GM19328 (cell line): ENCODE measurements at regions not wholly inside any gene's neighbourhood (a gene's known extent, or its start where the extent isn't known, plus 50 kb on each side); places are given as distances from the start of the nearest gene placed in this dataset.

Experiments
- ATAC-seq: cut with Tn5 transposase; IDR thresholded peaks from one replicate; pipeline ENCODE4 v1.9.1; 2021; ENCODE audit warnings: mild to moderate bottlenecking, moderate library complexity; ENCODE audit not compliant: unreplicated experiment

DNA sequence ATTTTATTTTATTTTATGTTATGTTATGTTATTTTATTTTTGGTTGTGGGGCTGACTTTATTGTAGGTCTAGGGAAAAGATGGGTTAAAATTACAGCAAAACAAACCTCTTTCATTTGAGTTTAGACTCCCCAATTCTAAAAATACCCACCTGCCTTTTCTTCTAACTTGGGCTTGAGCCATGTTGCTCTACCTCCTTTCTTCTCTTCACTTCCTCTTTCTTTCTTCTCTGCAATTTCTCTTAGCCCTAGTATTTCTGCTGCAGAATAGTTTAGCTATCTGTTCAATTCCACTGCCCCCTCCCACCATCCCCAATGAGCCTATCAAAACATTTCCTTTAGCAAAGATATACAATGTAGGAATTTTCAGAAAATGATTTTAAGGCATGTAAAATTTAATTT is 653.3 kb downstream of the ARAP2 start:
- ATAC-seq = no peak

DNA sequence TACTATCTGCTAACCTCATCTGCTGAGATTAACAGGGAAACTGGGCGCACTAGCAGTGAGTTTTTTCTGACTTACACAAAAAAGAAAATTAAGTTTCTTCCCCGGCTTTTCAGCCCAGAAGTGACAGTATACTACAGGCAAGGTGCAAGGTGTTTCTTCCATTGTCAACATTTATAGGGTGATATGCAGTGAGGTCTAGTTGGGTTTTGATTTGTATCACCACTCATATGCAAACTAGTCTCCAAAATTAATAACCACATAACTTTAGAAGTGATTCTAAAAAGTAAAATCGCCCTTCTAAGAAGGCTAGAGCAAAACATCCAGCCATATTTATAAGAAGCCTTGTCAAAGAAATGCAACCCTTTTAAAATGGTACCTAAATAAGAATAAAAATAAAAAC is 640.1 kb downstream of the ARAP2 start:
- ATAC-seq = no peak

DNA sequence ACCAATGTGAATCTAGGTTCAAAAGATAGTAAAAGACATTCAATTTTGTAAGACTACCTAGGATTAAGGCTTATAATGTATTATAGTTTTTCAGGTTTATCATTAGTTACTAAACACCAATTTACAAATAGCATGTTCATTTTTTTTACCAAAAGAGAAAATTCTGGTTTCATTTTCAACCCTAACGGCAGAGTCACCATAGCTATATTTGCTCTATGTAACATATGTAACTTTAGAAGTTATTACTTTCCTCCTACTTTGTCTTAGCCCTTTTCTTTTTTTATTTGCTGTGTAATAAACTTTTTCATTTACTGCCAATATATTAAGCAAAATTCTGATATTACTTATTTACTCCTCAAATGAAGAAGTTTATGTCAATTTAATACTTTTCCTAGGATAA is 639.6 kb downstream of the ARAP2 start:
- ATAC-seq = no peak

DNA sequence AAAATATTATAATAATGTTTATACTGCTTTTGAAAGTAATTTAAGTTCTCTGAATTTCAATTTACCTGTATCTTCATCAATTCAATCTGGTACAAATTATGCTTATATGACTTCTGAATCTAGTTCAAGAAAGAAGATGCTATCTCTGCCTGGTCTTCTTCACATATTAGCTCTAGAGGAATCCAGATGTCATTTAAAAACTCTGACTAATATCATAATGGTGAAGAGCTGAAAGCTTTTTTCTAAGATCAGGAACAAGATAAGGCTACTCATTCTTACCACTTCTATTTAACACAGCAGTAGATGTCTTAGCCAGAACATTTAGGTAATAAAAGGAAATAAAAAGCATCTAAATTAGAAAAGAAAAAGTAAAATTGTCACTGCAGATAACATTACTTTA is 636.1 kb downstream of the ARAP2 start:
- ATAC-seq = no peak

DNA sequence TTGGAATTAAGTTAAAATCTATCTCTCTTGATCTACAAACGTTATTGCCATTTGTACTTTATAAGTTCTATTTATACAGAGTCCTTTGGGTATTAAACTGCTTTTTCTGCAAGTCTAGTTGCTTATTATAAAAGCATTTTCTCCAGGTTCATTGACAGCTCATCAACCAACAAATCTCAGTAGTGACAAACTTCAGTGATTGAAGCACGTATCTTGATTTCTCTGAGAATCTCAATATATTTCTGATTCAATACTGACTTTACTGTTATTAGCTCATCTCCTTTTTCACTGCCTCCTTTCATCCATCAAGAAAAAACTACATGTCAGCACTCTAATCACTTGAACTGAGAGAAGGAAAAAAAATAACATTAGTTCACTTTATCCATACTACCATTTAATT is 630.2 kb downstream of the ARAP2 start:
- ATAC-seq = no peak

DNA sequence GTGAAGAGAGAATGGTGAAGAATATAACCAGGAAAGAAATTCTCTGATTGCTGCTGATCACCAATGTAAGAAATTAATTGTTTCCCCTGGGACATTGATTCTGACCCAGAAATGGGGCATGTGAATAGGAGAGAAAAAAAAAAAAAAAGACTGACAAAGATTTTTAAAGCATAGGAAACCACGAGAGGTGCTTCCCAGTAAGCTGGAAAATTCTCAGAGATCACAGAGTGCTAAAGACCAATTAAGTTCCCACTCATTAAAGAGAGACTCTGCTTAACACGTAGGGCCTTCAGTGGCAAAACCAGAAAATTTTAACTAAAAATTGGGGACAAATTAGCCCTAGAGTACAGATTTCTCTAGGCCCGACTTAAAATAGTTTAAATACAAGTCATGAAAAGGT is 604.4 kb downstream of the ARAP2 start:
- ATAC-seq = no peak

DNA sequence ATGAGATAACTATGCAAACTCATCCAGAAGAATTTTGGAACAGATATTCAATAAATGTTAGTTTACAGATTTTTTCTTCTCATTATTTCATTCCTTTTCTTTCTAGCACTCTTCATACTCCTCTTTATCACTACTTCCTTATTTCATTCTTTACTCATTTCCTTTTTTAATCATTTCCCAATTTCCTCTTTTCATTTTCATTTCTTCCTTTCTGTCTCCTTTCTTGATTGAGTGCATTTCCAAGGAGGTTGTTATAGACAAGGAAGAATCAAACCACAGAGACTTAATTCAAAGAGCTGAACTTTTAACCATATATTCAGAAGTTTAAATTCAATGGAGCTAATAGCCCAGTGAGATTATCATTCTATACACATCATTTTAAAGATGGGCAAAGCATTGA is 600.7 kb downstream of the ARAP2 start:
- no peak for ATAC-seq

DNA sequence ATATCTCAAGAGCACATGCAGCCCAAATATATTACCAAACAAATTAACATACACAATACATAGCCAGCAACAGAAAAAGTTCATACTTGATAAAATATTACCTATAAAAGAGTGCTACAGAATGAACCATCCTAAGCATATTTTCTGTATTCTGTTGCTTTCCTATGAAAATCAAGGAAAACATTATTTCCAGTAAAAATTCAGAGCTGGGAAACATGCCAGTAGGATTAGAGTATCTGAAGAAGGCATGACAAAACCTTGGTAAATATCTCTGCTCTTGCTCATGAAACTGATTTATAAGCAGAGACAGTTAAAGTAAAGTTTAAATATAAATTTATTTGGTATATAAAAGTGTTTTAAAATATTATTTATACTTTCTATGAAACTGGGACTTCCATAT is 599.7 kb downstream of the ARAP2 start:
- no peak for ATAC-seq

DNA sequence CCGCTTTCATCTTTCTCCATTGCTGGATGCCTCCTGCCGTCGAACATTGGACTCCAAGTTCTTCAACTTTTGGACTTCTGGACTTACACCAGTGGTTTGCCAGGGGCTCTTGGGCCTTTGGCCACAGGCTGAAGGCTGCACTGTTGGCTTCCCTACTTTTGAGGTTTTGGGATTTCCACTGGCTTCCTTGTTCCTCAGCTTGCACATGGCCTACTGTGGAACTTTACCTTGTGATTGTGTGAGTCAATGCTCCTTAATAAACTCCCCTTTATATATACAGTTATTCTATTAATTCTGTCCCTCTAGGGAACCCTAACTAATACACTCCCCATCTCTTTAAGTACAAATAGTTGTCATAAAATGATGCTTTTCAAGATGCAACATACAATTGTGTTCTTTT is 595.3 kb downstream of the ARAP2 start:
- no peak for ATAC-seq

DNA sequence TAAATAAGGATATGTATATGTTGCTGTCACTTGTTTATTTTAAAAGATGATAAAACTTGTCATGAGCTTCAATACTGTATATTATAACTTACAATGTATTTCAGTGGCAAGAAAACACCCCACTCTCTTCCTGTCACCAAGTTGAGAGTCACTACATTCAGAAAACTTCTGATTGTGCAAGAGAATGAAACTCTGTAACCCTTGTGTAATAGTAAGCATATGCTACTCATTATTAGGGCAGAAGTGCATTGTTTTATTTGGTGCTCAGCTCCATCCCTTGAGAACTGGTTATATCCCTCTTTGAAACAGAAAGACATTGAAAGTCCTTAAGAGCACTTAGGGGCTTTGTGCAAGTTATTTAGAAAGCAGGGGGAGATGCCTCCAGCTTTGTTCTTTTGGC is 594.5 kb downstream of the ARAP2 start:
- no peak for ATAC-seq

DNA sequence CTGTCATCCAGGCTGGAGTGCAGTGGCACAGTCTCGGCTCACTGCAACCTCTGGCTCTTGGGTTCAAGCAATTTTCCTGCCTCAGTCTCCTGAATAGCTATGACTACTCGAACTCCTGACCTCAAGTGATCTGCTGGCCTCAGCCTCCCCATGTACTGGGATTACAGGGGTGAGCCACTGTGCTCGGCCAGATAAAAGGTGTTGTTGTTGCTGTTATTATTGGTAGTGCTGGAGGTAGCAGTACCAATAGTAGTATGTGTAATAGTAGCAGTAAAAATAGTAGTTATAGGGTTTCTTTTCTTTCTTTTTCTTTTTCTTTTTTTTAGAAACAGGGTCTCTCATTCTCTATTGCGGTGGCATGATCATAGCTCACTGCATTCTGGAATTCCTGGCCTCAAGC is 592.1 kb downstream of the ARAP2 start:
- ATAC-seq = no peak

DNA sequence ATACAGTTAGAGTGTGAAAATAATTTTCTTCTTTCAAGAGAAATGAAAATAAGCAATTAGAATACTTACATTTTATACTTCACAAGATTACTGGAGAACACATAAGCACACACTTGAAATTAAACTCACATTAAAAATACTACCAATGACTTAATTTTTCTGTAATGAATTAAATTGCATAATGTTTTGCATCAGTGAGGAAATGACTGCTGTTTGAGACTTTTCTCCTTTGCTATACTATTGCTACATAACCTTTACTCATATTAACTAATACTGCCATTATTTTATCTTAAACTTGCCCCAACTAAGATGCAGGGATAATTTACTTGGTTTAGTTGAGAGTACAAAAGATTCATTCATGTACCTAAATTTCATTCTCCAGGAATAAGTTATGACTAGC is 590.9 kb downstream of the ARAP2 start:
- no peak for ATAC-seq

DNA sequence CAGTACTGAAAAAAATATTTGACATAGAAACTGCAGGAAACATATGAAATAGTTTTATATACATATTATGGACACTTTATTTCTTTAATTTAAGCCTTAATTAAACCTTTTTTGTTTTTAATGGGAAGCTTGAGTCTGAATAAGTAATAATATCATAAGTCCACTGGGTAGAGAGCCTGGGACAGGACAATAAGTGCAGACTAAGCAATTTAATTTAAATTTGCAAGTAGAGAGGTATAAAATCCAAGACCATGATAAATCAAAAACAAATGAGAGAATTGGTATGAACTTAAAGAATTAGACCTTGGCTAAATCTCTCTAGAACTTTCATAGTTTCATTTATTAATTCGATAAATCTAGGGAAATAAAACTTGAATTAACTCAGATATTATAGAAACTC is 571.2 kb downstream of the ARAP2 start:
- no peak for ATAC-seq

DNA sequence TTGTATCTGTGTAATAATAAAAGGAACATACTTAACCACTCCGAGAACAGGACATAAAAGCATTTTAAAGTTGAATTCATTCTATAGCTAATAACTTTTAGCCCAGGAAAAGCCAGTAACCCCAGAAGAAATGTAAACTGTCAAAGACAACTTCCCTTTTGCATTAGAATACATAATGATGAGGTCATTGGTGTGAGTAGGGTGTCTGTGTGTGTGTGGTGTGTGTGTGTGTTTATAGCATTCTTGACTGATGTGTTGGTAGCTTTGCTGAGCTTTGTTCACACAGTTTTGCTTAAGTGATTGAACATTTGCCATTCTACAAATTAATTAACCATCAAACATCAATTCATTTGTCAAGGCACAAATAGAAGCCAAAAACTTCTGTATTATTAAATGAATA is 559.6 kb downstream of the ARAP2 start:
- no peak for ATAC-seq

DNA sequence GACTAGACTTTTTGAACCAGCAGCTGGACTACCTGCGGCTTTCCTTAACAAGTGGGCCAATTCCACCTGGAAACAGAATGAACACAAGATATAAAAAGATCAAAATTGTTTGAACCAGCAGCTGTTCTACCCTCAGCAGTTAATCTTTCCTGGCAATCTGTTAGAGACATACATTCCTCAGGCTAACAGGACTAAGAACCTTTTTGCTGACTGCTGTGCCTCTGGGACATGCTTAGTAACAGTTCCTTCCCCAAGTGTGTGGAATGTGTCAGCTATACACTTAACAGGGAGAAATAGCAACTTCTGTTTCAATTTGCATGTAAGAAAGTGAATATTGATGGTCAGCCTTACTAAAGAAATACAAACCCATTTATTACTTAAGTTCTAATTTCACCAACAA is 554.4 kb downstream of the ARAP2 start:
- ATAC-seq = no peak

DNA sequence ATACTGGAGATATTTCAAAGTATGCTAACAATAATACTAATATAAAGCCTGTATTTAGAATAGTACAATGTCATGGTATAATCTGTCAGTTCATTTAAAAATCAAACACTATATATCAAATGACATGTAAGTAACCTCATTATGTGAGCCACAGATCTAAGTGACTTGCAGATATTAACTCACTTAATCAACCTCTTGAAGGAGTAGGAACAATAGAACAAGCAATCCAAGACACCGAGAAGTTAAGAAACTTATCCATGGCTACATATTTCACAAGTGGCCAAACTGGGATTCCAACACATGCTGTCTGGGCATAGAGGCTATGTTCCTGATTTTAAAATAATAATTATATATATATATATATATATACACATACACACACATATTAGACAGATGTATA is 554.0 kb downstream of the ARAP2 start:
- no peak for ATAC-seq

DNA sequence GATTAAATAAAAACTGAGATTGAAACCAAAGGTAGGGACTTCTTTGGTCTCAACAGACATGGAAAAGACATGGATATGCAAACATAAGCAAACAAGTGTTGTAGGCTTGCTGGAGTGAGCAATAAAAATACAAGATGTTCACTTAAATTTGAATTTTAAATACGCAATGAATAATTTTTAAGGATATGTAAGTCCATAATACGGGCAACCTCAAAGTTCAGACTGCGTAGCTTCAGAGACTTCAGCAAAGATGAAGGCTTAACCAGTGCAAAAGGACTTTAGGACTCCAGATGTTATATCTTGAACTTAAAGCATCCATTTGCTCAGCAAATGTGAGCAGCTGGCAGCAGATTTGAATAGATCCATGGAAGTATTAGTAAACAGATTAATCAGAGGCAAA is 549.3 kb downstream of the ARAP2 start:
- no peak for ATAC-seq

DNA sequence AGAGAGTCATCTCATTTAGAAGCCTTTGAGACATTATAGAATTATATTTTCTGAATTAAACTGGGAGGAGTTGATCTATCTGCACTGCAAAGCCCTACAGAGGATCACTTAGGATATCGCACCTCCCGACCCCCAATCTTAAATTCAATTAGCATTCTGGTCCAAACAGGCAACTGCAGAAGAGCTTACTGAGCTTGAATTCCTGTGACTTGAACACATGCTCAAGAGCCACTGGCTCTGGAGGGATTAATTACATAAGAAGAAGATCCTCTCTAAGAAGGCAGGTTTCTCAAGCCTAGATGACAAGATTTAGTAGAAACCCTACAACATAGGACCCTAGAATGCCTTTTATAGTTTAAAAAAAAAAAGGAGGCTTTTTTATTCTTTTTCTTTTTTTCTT is 548.9 kb downstream of the ARAP2 start:
- no peak for ATAC-seq

DNA sequence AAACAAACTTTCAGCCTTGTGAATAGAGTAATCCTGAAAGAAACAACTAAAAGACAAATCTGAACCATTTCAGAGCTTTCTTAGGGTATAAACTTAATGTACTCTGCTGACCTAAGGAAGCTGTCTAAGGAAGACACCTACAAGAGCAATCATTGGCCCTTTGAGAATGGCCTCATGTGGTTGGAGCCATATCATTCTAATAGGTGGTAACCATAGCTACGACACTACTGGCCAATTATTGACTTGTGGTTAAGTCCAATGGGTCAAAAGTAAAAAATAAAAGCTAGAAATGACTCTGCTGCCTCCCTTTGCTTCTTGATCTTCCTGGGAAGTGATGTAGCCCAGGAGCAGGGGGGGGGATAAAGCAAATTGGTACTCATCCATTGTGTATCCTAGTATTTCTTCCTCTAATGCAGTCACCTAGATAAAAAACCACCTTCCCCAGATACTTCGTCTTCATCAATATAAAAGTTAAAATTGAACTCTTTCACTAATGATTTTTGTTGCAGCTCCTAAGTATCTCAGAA is 547.0 kb downstream of the ARAP2 start:
- no peak for ATAC-seq

DNA sequence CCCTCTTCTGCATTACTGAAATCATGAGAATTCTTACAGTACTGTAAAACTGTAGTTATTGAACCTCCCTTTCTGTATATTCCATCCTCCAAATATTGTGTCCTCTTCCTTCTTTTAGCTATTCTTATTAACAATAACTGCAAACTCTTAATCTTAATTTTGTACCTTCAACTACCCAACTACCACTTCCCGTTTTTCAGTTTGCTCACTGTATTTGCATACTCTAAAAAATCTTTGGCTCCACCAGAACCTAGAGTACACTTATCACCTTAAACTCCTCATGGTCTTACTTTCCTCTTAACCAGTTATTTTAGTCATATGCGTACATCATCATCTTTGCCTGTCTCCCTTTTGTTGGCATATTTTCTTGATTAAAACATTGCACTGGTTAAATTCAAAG is 543.7 kb downstream of the ARAP2 start:
- ATAC-seq = no peak

DNA sequence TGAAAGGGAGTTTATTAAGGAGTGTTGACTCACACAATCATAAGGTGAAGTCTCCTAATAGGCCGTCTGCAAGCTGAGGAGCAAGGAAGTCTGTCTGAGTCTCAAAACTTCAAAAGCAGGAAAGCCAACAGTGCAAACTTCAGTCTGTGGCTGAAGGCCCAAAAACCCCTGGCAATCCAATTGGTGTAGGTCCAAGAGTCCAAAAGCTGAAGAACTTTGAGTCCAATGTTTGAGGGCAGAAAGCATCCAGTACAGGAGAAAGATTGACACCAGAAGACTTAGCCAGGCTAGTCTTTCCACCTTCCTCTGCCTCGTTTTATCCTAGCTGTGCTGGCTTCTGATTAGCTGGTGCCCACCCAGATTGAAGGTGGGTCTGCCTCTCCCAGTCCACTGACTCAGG is 535.2 kb downstream of the ARAP2 start:
- ATAC-seq = no peak

DNA sequence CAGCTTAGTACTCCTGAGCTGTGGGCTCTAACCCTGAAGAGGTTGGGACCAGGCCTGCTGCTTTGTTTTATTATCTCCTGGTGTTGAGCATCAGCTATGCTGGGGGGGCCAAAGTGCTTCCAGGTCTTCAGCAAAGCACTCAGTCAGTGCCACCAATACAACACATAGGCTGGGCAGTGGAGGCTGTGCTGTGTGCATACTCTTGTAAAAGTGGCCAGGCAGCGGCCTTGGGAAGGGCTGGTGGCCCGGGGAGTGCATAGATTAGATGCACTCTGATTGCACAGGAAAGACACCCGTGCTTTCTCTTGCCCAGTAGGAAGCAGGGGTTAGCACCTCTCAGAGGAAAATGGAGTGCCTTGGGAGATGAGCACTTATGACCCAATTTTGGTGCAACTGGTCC is 534.0 kb downstream of the ARAP2 start:
- no peak for ATAC-seq

DNA sequence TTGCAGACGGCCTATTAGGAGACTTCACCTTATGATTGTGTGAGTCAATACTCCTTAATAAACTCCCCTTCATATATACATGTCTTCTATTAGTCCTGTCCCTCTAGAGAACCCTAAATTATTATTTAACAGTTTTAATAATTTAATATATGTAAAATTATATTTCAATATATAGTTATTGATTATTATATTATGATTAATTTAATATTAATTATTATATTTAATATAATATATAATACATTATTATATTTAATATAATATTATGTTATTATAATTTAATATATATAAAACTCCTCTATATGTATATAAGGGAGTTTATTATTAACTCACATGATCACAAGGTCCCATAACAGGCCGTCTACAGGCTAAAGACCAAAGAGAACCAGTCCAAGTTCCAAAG is 533.2 kb downstream of the ARAP2 start:
- no peak for ATAC-seq

DNA sequence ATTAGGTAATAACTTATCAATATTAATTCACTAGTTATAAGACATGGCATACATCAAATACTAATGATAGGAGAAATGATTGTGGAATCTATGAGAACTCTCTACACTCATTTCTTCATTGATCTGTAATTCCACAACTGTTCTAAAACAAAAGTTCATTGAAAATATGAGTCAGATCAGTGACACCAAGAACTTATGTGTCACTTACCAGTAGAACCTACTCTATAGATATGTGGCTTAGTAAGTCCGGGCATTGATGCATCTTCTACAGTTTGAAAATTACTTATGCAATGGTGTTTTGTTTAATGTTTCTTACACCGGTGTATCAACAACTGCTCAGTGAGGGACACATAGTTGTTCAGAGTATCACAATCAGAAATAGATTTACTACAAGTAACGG is 520.3 kb downstream of the ARAP2 start:
- ATAC-seq = no peak
